ENCODE measurements at regions not wholly inside any gene's neighbourhood (a gene's known extent, or its start where the extent isn't known, plus 50 kb on each side); places are given as distances from the start of the nearest gene placed in this dataset.
"Not testable (repeated sequence)": the region's sequence is repeated elsewhere in the genome, so short reads cannot be mapped to it uniquely, and the experiment has no call there.

GRCh38 chr6:84866715-84867114 is 102.3 kb upstream of the TBX18 start:
- CTCF ChIA-PET, result no interaction called here

GRCh38 chr6:84865372-84865771 is 101.0 kb upstream of the TBX18 start:
- H3K4me3 ChIP-seq (ENCODE audit: low read depth, low read length); POLR2A ChIA-PET; CTCF ChIA-PET; DNase-seq (ENCODE audit: low read depth, low spot score): not testable (repeated sequence)

More at GRCh38 chr6:84866715-84867114, 102.3 kb upstream of the TBX18 start:
- POLR2A ChIA-PET, result no interaction called here
- DNase-seq (ENCODE audit: low read depth, low spot score), result no peak
- H3K4me3 ChIP-seq (ENCODE audit: low read depth, low read length), result no peak overlapping the region
- TF ChIP-seq CTCF (IDR thresholded peaks at IDR 0.05; ENCODE audit: insufficient read depth, low read length, missing control alignments), result no peak

- POLR2A ChIA-PET, result no interaction called here
- no peak overlapping the region for H3K4me3 ChIP-seq (ENCODE audit: low read depth, low read length)
- CTCF ChIA-PET, result no interaction called here
- no peak for TF ChIP-seq CTCF (IDR thresholded peaks at IDR 0.05; ENCODE audit: insufficient read depth, low read length, missing control alignments)
- no peak for DNase-seq (ENCODE audit: low read depth, low spot score)
Observed at GRCh38 chr6:84862843-84863242, 98.4 kb upstream of the TBX18 start.

- CTCF ChIA-PET, result no interaction called here
- no peak for TF ChIP-seq CTCF (IDR thresholded peaks at IDR 0.05; ENCODE audit: insufficient read depth, low read length, missing control alignments)
- no peak for DNase-seq (ENCODE audit: low read depth, low spot score)
- POLR2A ChIA-PET, result no interaction called here
- no peak overlapping the region for H3K4me3 ChIP-seq (ENCODE audit: low read depth, low read length)
Observed at GRCh38 chr6:84860920-84861319, 96.5 kb upstream of the TBX18 start.

GRCh38 chr6:84860509-84860908 is 96.1 kb upstream of the TBX18 start:
- no peak for TF ChIP-seq CTCF (IDR thresholded peaks at IDR 0.05; ENCODE audit: insufficient read depth, low read length, missing control alignments)
- ChIA-PET CTCF (no interaction called here), POLR2A (no interaction called here)
- no peak for DNase-seq (ENCODE audit: low read depth, low spot score)
- no peak overlapping the region for H3K4me3 ChIP-seq (ENCODE audit: low read depth, low read length)

GRCh38 chr6:84854811-84855400 is 90.5 kb upstream of the TBX18 start:
- no peak for DNase-seq (ENCODE audit: low read depth, low spot score)
- POLR2A ChIA-PET, result no interaction called here
- no peak for TF ChIP-seq CTCF (IDR thresholded peaks at IDR 0.05; ENCODE audit: insufficient read depth, low read length, missing control alignments)
- no peak overlapping the region for H3K4me3 ChIP-seq (ENCODE audit: low read depth, low read length)
- CTCF ChIA-PET, result interaction anchor here (1.4 kb wide), 1 partner anchor 80 kb away, joined by 3 read pairs; no protein-coding TSS in a partner anchor

- H3K4me3 ChIP-seq (ENCODE audit: low read depth, low read length), result no peak overlapping the region
- DNase-seq (ENCODE audit: low read depth, low spot score), result no peak
- no peak for TF ChIP-seq CTCF (IDR thresholded peaks at IDR 0.05; ENCODE audit: insufficient read depth, low read length, missing control alignments)
- ChIA-PET CTCF (interaction anchor here (1.4 kb wide), 1 partner anchor 79 kb away, joined by 3 read pairs; no protein-coding TSS in a partner anchor), POLR2A (no interaction called here)
Observed at GRCh38 chr6:84853901-84854300, 89.5 kb upstream of the TBX18 start.

All from AG04449 (cell line).